Stimulated activated CD8-positive, alpha-beta memory T cell treated with anti-CD3 and anti-CD28 coated beads, Interleukin-15, amount 100 ng/mL, for 4 hours (primary cell): ENCODE measurements at regions not wholly inside any gene's neighbourhood (a gene's known extent, or its start where the extent isn't known, plus 50 kb on each side); places are given as distances from the start of the nearest gene placed in this dataset.

ENCODE experiments used
- DNase-seq, 2 donors: peaks; one replicate each; pipeline ENCODE4 v3.0.0-alpha.2; 2020; ENCODE audit warnings: low read depth in 2 of 2

DNA sequence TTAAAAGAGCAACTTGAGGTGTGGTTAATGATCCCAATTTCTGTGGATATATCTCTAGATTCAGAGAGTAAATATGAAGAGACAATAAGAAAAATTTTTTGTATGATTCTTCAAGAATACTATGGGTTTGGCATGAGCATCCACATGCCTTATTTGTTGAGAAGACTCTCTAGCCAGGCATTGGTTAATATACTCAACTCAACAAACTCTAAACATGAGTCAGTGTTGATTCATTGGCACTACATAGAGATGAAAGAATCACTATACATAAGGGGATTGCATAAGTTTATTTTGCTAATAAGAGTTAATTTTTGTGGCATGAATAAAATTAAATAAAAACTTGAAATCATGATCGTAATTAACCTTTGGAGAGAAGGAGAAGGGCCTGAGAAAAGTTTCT is 930.2 kb upstream of the LRRTM1 start:
- DNase-seq = no peak

DNA sequence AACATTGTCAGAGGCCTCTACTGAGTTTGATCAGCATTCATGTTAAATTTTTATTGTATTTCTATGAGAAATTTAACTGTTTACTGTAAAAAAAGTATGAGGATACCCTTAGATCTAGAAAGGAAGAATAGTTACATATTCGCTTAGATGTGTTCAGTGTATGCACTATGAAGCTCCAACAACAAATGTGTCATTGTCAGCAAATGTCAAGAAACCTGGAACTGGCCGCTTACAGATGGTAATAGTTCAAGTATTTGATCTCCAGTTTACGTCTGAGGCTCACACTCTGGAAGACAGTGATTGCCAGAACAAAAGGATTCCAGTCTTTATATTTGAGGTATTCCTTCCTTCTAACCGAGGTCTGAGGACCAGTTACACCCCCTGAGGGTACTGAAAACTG is 921.2 kb upstream of the LRRTM1 start:
- no peak for DNase-seq

DNA sequence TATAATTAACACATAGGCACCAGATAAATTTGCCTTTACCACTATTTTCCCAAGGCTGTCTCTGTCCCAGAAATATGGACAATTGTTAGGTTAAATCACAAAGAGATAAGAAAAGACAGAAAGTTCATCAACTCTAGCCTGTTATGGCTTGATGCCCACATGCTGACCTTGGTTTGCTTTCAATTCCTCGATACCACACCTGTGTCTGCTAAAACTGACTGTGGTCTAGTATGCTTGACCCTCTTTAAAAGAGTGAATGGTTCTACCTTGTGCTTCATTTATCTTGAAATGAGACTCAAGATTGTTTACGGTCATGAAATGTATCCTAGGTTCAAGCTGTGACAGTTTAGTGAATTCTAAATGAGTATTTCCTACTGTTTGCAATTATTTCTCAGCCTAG is 909.0 kb upstream of the LRRTM1 start:
- no peak for DNase-seq

DNA sequence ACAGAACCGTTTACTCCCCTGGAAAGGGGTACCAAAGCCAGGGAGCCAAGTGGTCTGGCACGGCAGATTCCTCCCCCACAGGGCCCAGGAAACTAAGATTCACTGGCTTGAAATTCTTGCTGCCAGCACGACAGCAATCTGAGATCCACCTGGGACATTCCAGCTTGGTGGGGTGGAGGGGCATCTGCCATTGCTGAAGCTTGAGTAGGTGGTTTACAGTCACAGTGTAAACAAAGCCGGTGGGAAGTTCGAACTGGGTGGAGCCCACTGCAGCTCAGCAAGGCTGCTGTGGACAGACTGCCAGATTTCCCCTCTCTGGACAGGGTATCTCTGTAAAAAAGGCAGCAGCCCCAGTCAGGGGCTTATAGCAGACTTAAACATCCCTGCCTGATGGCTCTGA is 901.7 kb upstream of the LRRTM1 start:
- DNase-seq = no peak

DNA sequence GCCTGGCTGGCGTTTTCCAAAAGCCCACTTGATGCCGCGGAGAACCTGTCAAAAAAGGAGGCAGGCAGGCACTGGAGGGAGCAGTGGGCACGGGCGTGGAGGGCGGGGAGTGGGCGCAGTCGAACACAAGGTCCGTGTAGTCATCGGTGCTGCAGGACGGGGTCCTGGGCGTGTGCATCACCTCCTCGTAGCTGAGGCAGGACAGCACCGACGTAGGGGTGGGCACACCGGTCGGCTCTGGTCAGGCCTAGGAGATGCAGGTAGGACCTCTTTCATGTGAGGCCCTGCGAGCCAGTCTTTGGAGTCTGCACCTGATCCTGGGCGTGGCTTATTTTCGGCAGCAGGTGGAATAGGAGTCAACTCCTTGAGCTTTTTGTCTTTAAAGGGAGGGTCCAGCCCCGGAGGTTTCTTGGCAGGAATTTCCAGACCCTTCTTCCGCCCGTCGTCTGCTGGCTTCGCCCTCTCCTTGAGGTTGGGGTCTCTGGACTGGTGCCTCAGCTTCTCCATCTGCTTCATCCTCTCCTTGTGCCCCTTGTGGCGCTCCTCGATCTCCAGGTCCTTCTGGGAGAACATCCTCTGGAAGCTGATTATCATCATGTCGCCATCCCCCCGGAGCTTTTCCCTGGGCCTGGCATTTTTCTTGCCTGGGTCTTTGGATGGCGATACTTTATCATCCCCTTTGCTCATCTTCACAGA is 892.5 kb upstream of the LRRTM1 start:
- no peak for DNase-seq

DNA sequence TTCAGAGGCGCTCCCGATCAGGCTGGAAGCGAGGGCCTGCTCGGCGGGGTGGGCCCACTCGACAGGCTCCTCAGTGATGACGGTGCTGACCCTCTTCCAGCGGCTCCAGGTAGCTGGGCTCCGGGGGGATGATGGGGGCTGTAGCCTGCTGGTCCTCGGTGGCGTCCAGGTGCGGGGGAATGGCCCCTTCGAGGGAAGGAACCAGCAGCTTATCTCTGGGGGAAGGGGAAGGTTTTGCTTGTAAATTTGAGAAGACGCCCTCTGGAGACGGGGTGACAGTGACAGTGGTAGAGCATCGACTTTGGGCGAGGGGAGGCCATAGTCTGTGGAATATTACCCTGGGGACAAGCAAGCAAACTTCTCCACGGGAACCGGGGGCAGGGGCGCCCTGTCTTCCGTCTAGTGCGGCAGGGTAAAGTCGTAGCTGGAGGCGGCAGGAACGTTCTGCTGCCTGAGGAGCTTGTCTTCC is 891.9 kb upstream of the LRRTM1 start:
- DNase-seq = no peak

DNA sequence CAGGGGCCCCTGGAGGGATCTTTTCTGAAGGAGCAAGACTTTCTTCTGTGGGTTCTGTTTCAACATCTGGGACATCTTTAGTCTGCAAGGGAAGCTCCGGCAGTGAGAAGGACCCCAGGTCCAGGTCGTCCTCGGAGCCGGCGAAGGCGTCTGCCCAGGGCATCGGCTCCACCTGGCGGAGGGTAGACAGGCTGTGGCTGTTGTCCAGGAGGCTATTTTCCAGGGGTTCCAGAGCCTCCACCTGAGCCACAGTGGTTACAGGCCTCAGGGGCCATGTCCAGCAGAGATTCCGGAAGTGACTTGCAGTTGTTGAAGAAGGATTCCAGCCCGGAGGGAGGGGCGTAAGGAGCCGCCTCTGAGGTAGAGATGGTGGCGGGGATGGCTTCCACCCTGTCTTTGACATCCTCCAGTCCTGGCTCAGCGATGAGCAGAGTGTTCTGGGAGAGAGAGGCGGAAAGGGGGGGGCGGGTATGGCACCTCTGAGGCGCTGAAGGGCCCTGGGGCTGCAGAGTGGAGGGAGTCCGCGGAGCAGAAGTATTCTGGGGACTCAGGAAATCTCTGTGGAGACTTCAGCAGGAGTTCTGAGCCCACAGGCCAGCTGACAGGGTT is 891.3 kb upstream of the LRRTM1 start:
- DNase-seq = no peak

DNA sequence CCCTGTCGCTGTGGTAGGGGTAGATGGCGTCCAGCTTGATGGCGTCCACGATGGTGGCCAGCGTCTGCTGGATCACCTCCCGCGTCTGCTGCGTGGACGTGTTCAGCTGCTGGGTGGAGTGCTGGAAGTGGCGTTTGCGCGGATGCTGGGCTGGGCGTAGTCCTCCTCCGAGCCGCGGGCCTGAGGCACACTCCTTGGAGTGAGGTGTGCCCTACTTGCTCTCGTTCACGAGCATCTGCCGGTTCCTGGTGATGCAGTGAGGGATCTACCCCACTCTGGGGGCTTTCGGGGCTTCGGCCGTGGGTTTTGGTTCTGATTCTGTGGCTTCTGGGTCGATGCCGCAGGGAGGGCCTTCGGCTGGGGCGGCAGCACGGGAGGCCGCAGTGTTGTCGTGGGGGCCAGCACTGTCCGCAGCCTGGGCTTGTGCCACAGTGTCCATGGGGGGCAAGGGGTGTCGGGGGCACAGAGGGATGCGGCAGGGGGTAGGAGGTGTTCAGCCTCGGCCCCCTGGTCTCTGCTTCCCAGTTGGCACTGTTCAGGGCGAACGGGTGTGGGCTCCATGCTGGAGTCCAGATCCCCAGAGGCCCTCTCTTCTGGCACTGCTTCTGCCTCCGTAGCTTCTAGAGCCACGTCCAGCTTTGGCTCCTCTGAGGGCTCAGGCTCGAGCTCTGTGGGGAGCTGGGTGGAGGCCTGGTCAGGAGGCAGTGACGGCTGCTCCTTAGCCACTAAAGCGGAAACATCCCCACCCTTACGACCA is 890.6 kb upstream of the LRRTM1 start:
- no peak for DNase-seq

DNA sequence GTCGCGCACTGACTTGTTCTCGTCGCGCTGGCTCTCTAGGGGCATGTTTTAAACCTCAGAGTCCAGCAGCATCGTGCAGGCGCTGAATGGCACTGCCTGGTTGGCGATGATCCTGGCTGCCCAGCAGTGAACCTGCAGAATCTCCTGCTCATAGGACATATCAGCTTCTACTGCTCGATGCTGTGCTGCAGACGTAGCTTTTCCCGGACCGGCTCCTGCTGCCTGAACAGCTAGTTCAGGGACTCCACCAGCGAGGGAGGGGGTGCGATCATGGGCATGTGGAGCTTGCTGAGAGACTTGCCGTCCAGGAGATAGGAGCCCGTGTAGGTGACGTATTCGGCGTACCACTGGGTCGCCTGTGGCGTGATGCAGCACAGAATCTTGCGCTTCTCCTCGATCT is 890.0 kb upstream of the LRRTM1 start:
- no peak for DNase-seq

DNA sequence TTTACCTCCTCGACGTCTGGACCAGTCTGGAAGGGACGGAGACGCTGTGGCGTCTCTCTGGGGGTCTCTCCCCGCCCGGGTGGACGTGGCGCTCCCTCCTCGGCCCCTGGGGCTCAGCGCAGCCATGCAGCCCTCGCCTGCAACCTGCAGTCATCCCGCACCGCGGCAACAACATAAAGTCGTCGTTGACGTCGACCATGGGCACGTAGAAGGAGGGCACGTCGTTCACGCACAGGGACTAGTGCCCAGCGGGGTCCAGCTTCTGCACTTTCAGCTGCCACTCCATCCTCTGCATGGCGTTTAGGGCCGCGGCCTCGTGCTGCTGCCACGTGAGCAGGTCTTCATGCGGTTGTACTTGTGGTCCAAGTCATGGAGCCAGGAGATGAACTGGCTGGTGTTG is 889.6 kb upstream of the LRRTM1 start:
- DNase-seq = no peak

DNA sequence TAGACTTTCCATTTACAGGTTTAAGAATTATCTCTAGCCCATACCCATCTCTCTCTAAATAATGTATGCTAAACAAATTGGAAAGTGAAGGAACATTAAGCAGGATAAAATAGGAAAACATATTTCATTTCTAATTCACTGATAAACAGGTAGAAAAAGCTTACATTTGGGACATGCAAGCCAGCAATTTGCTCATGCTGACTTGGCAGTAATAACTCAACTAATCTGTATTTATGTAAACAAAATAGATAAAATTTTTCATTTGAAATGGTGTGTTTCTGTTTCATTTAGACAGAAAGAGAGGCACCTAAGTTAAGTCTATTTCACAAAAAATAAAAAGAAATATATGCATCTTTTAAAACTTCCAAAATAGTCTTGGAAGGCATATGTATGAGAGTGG is 877.3 kb upstream of the LRRTM1 start:
- DNase-seq = no peak

DNA sequence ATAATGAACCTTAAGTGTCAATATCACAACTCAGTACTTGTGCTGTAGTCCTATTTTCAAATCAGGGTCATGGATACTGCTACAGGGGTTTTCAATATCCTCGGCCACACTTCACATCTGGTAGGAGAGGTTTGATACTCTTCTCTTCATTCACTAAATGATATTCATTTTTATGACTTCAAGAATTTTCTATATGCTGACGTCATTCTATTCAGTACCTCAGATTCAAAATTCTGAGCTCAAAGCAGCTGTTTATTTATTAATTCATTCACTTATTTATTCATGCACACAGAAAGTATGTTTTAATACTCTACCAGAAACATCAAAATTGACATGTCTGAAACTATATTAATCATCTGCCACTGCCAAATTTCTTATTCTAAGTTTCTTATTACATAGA is 866.9 kb upstream of the LRRTM1 start:
- no peak for DNase-seq

DNA sequence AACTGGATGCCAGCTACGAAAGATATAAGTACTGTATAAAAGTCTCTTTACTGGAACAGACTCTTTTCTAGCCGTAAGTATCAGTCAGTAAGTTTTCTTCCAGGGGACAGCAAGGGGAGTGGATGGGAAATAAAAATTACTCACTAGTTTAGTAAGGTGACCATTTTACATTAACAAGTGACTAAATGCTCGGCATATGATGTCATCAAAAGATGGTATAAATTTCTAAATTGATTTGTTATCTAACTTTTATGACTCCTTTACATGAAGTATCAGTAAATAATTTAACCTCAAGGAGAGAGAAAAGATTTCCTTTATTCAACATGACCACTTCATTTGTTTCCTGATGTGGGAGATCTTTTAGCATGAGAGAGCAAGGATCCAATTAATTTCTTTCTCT is 859.0 kb upstream of the LRRTM1 start:
- DNase-seq = no peak

DNA sequence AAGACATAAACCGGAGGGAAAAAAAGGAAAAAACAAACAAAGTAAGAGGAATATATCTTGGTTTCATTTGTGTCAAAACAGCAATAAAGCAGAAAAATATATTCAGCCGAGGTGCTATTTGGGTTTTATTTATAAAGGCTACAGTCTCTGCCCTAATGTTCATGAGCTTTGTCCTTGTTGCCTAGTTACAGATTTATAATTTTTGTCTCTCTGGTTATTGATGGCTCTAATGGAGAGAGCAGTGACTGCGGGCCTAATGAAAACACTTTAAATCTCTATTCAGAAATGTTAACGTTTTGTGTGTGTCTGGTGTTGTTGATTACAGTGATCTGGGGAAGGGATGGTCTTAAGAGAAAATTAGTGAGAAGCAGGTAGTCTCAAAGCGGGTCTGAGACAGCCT is 854.0 kb upstream of the LRRTM1 start:
- DNase-seq = no peak

DNA sequence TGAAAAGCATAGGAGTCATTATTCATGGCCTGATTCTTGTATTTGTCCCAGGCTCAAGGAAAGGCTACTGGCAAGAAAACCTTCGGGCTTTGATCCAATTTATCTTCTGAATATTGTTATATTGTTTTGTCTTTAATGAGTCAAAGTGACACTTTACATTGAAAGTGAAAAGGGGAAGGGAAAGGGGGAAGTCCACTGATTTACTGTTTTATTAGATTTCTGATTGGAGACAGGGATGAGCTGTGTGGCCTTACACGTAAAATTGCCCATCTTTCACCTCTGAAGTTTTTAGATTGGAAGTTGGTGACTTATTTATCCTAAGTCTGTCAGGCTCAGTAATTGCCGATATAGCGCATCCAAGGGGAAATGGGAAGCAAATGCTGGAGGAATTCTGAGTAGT is 843.8 kb upstream of the LRRTM1 start:
- DNase-seq = no peak

DNA sequence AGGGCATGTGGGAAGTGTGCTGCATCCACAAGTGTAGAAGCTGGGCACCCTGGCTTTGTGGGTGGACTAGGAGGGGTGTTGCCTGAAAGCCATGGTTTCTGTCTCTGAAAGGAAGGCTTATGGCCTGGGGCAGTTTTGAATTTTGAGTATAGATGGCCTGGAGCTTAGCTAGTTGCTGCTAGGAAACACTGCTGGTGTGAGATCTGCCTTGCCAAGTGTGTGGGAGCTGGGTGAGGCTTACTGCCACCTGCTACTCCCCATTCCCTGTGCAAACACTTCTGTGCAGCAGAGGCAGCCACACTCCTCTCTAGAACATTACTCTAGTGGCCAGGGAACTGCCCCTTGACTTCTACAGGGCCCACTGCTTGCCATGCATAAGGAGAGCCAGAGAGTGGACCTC is 831.7 kb upstream of the LRRTM1 start:
- no peak for DNase-seq

DNA sequence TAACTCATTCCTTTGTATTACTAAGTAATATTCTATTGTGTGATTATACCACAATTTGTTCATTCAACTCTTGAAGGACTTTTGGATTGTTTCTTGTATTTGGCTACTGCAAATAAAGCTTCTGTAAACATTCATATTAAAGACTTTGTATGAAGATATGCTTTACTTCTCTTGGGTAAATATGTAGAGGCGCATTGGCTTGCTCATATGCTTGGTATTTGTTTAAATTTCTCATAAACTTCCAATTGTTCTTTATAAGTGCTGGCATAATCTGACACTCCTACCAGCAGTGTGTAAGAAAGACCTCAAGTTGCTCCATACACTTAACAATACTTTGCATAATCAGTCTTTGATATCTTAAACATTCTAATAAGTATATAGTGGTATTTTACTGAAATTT is 792.8 kb upstream of the LRRTM1 start:
- DNase-seq = no peak

DNA sequence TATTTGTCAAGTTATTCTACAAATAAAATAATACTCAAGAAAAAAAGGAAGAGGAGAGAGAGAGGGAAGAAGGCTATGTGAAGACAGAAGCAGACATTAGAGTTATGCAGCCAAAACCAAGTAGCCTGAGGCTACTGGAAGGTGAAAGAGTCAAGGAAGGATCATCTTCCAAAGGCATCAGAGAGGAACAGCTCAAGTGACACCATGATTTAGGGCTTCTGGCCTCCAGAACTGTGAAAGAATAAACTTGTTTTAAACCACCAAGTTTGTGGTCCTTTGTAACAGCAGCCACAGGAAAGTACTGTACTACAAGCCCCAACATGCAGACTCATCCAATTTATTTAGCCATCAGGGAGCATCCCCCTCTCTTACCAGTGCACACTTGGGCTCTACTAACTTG is 788.5 kb upstream of the LRRTM1 start:
- no peak for DNase-seq

DNA sequence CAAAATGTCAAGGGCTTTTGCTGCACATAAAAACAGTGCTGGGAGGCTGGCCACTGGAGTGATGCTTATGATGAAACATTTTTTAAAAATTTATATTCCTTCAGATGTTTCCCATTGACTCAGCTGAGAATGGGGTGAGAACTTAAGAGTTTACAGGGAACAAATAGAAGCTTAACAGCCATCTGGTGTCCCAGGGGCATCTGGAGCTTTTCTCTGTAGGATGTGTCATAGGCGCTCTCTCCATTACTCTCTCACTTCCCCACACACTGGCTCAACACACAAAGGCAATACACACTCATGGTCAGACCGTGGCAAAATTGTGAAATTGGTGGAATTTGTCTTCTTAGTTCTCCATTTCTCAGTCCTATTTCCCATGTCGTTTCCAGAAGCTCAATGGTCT is 783.1 kb upstream of the LRRTM1 start:
- no peak for DNase-seq

DNA sequence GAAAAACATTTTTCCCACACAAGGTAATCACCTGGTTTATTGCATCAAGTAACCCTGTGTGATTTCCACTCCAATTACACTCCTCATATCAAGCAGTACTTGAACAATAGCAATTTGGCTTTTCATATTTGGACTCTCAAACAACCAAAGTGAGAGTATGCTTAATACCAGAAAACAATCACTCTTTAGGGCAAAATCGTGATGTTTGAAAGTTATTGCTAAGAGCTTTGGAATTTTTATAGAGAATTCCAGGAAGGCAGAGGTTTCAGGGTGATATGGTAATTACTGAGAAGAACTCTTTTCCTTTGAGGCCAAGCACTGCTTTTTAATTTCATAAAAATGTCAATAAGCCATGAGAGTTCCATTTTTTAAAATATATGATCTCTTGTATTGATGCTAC is 779.5 kb upstream of the LRRTM1 start:
- DNase-seq = no peak

DNA sequence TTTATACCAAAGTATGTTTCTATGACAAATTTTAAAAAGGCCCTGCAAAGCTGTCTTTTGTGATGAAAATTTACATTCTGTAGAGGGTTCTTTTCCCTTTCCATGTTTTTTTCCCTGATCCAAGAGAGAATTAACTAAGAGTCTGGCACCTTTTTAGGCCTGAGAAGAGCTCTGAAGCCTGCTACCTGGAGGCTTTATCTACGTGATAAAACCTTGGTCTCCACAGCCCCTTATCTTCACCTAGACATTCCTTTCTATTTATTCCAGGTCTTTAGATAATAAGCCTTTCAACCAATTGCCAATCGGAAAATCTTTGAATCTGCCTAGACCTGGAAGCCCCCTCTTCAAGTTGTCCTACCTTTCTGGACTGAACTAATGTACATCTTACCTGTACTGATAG is 774.1 kb upstream of the LRRTM1 start:
- no peak for DNase-seq

DNA sequence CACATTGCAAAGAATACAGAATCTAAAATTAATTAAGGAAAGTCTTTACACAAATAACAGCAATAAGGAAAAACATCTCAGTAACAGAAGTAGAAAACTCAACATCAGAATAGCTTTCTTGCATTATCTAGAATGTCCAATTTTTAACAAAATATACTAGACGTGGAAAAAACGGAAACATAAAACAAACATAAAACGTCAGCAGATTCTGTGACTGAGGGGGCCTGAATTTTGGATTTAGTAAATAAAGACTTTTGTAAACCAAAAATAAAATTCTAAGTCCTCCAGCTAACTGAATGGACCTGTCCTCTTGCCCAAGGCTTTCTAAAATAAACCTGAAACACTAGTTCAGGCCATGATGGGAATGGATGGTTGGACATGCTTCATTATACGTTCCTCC is 773.5 kb upstream of the LRRTM1 start:
- DNase-seq = no peak

DNA sequence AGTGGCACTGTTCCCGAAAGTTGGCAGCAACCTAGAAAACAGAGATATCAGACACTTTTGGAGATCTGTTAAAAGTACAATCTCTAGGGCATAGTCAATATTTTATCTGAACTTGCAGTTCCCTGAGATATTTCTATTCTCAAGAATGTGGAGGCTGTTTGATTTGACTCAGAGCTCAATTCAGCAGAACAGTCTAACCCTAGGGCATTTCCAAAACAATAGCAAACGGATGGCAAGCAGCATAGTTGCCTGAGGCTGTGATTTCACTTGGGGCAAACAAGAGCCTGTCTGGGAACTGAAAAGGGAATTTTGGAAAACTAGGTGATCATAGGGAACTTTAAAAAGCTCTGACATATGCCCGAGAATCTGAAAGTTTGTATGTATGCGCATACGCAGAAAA is 772.8 kb upstream of the LRRTM1 start:
- DNase-seq = no peak
